Astrocyte of the spinal cord (primary cell): ENCODE measurements at regions not wholly inside any gene's neighbourhood (a gene's known extent, or its start where the extent isn't known, plus 50 kb on each side); places are given as distances from the start of the nearest gene placed in this dataset.

Experiments used
- DNase-seq: peaks from one replicate; pipeline ENCODE4 v3.0.0; 2011; ENCODE audit warnings: low read depth, low spot score
- H3K4me3 ChIP-seq: 2 replicates; pipeline ENCODE4 v1.5.1; 2011; ENCODE audit warnings: low read depth, mild to moderate bottlenecking, low read length, moderate library complexity
- in situ Hi-C: cut with HindIII; loops from 2 replicates; pipeline ENCODE4 v1.10.0; 2017; ENCODE audit warnings: low sequenced_read_pairs
- TF ChIP-seq, protein P1 (sequence below): IDR thresholded peaks from 2 replicates; pipeline ENCODE4 v1.5.1; 2012; ENCODE audit warnings: low read depth, mild to moderate bottlenecking, low read length, inconsistent platforms

DNA sequence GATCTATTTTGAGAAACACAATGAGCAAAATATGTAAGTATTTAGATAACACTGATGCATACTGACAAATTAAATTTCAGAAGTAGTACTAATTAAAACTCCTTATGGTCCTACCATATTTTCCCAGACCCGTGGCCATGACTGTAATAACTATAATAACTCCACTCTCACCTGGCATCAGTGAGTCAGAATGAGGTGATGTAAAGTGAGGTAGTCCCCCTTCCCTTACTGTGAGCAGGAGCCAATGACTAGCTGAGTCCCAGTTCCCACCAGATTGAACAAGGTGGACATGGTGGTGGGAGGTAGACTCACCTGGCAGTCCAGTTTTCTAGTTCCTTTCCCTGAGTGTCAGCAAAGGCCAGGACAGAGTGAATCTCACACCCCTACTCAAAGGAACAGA lies 630.5 kb upstream of the IGFBP3 start:
- TF ChIP-seq, protein P1, sequence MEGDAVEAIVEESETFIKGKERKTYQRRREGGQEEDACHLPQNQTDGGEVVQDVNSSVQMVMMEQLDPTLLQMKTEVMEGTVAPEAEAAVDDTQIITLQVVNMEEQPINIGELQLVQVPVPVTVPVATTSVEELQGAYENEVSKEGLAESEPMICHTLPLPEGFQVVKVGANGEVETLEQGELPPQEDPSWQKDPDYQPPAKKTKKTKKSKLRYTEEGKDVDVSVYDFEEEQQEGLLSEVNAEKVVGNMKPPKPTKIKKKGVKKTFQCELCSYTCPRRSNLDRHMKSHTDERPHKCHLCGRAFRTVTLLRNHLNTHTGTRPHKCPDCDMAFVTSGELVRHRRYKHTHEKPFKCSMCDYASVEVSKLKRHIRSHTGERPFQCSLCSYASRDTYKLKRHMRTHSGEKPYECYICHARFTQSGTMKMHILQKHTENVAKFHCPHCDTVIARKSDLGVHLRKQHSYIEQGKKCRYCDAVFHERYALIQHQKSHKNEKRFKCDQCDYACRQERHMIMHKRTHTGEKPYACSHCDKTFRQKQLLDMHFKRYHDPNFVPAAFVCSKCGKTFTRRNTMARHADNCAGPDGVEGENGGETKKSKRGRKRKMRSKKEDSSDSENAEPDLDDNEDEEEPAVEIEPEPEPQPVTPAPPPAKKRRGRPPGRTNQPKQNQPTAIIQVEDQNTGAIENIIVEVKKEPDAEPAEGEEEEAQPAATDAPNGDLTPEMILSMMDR, result no peak
- H3K4me3 ChIP-seq, result no peak overlapping the region
- no peak for DNase-seq
- in situ Hi-C loops, result no loop called here

DNA sequence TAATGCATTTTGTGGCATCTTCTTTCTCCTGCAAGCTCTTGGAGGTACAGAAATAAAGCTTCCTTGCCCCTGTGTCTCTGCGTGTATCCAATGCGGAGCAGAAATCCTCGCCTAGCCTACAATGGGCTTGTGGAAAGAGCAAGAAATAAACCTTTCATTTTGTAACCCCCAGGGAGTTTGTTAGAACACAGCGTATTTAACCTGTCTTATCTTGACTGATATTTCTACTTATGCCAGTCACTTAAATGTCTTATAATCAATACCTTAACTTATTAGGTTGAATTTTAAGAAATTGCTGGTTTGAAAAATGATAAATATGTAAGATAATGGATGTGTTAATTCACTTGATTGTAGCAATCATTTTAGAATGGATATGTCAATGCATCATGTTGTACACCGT lies 629.8 kb upstream of the IGFBP3 start:
- TF ChIP-seq, protein P1, result no peak
- DNase-seq, result no peak
- in situ Hi-C loops, result no loop called here
- no peak overlapping the region for H3K4me3 ChIP-seq

DNA sequence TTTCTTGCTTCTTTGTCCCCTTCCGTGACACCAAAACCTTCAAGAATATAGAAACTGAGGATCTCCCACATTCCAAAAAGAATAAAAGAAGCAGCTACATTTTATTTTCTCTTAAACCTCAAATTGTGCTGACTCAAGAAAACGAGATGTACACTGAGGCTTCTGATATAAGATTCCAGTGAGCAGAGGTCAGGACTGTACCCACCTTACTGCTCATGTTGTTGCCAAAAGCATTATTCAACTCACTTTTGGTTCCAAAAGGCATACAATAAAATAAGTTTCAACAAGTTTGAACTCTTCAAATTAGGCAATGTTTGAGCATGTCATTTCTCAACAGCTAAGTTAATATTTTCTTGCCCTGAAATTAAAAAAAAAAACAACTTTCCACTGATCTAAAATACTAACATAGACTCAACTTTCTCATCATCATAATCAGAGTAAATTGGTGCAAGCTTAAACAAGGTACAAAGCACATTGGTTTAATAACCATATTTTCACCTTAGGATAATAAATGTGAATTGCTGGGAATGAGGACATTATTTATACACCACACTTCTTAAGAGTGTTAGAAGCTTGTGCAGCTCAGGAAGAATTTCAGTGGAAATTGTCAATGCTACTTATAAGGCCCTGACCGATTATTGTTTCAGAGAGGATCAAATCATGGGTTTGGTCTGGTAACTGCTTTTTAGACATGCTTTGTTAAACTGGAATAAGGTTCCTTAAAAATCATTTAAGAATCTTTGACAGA lies 629.0 kb upstream of the IGFBP3 start:
- no peak for DNase-seq
- in situ Hi-C loops, result no loop called here
- TF ChIP-seq, protein P1, result no peak
- no peak overlapping the region for H3K4me3 ChIP-seq

DNA sequence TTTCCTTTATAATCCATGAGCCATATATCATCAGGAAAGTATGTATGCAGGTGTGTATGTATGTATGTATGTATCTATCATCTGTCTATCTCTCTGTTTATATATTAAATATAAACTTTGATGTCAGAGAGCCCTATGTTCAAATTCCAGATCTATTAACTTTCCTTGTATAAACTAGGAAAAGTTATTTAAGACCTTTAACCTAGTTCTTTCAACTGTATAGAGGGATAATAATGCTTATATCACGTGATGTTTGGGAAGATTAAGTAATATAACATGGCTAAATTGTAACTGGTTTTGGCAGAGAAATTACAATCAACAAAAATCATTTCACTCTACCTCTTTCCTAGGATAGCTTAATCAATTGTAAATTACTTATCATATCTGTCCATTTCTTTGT lies 628.3 kb upstream of the IGFBP3 start:
- DNase-seq, result no peak
- H3K4me3 ChIP-seq, result no peak overlapping the region
- TF ChIP-seq, protein P1, result no peak
- in situ Hi-C loops, result no loop called here

DNA sequence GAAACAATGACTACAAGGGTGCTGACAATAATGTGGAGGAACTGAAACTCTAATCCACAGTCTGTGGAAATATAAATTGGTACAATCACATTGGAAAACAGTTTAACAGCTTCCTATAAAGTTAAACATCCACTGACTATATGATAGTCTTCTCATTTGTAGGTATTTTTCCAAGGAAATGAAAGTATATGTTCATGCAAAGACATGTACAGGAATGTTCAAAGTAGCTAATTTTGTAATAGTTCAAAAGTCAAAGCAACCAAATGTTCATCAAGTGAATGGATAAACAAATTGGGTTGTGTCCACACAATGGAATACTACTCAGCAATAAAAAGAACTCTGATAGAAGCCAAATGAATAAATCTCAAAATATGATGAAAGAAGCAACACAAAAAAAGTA lies 626.0 kb upstream of the IGFBP3 start:
- in situ Hi-C loops, result no loop called here

DNA sequence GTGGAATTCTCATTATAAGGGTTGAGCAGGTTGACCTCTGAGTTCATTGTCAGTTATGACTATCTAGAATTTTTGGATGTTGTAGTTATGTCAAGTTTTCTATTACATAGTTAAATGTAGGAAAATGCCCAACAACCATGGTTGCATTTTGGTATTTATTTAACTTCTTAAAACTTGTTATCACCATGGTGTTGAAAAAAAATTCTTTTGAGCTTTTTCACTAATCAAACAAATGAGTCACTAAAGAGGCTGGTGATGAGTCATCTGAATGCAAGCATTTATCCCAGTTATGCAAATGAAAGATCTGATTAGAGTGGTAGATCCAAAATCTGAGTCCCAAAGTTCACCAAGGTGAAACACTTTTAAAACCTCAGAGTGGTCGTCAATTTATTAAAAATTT lies 624.7 kb upstream of the IGFBP3 start:
- TF ChIP-seq, protein P1, result no peak
- peak; percentile 86 for DNase-seq
- no peak overlapping the region for H3K4me3 ChIP-seq
- in situ Hi-C loops, result no loop called here

More for the DNA sequence above, 626.0 kb upstream of the IGFBP3 start:
- H3K4me3 ChIP-seq, result no peak overlapping the region
- TF ChIP-seq, protein P1, result no peak
- DNase-seq, result no peak
